Glomerular endothelial cell (primary cell): ENCODE measurements at regions not wholly inside any gene's neighbourhood (a gene's known extent, or its start where the extent isn't known, plus 50 kb on each side); places are given as distances from the start of the nearest gene placed in this dataset.
A peak's percentile ranks its signal among the peaks of the same experiment; 100 is the strongest.

Experiments used
- DNase-seq: peaks from one replicate; pipeline ENCODE4 v3.0.0-alpha.2; 2011; ENCODE audit warnings: low read depth, low spot score; ENCODE audit errors: extremely low read depth

DNA sequence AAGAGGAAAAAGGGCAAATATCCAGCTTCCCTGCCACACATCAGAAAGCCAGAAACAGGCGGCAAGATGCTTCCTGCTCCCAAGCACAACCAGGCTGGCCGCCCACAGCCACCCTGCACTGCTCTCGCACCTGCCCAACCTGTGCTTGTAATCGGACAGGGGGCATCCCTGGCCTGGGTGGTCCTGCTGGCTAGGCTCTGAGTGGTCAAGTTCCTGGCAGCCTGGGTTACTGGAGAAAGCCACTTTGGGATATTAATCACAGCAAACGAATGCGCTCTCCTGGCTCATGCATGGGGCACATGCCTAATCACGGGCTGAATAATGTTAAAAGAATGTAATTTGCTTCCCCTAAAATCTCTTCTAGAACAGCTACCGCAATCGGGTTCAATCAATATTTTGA is 442.4 kb downstream of the MCTP2 start:
- DNase-seq = no peak

GRCh38 chr15:94674296-94674695 is 442.9 kb downstream of the MCTP2 start:
- no peak for DNase-seq

GRCh38 chr15:94677202-94677790 is 445.9 kb downstream of the MCTP2 start:
- DNase-seq = no peak

DNA sequence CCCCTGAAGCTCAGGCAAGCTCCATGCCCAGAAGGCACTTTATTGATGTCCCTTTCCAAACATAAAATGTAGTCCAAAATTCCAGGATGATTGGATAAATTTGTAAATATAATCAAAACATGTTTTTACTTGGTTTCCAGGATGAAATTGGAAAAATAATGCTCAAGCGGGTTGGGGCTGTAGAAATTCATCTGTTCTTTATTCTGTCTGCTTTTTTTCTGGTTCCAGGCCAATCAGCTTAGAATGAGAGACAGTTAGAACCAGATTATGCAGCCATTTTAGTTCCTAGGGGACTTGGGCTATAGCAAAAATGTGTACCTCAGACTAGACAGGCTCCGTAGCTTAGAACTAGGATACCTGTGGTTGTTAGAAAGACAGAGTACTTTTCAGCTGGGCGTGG is 450.8 kb downstream of the MCTP2 start:
- DNase-seq = no peak

DNA sequence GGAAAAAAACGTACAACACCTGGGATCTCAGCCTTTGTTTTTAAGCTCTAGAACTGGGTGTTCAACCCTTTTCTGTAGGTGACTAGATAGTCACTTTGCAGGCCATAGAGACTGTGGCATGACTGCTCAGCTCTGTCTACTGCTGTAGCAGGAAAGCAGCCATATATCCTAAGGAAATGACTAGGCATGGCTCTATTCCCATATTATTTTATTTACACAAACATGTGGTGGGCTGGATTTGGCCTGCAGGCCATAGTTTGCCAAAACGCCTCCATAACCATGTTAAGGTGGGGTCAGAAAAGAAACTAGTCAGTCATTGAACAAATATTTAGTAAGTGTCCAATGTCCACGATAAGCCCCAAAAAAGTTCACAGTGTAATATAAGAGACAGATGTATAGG is 452.5 kb downstream of the MCTP2 start:
- no peak for DNase-seq

- no peak for DNase-seq
Observed at GRCh38 chr15:94691169-94691568, 459.8 kb downstream of the MCTP2 start.

DNA sequence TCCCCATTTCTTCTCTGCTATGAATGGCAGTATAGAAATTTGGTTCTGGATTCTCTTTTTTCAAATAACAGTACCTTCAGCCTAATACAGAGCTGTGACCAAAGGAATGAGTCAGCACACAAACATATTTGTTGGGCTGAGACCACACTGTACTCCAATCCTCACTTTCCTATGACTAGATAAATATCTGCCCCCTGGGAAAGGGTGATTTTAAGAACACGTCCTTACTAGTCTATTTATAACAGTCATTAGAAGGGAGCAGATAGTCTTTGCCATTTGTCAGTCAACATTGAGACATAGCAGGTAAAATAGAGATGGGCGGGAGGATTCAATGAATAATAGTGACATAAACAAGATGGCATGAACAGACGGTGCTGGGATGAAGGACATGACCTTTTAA is 461.3 kb downstream of the MCTP2 start:
- DNase-seq = no peak

DNA sequence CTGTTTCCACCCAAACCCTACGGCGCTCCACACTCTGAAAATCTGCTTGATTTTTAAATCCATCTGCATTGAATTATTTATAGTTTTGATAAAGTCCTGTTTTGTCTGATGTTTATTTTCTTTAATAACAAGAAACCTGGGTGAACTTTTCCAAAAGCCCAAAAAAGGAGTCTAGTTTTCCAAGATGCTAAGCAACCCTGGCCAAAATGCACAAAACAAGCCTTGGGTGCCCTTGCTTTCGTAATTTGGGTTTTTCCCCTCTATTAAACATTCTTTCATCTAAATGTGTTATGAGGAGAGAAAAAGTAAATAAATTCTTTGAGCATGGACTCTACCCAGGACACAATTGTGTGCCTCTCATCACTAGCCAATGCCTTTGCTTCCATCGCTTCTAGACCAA is 468.9 kb downstream of the MCTP2 start:
- DNase-seq = no peak

DNA sequence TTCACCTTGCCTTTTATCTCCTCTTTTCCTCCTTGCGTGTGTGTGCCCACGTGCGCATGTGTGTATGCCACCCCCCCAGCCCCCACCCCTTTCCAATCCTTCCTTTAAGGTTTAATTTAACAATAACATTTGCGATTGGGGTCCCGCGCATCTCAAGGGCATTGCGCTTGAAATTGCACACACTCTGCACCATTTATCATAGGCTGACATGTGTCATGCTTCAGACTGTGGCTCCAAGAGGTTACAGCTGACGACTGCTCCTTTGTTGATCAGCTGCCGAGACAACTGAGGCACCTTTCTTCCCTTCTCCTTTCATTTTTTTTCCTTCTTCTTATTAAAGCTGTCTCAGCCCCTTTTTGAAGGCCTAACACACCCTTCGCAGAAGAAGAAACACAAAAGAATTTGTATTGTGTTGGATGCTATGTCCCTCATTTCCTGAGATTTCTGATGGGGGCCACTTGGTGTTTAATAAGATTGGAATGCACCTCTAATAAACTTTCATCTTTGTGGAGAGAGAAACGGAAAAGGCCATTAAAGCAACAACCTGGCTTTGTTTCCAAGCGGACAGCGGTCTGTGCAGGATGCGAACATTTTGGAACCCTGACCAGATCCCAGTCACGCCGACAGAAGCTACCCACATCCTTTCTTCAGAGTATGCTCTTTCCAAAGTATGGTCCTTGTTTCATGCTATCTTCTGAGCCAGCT is 470.1 kb downstream of the MCTP2 start:
- DNase-seq = no peak

DNA sequence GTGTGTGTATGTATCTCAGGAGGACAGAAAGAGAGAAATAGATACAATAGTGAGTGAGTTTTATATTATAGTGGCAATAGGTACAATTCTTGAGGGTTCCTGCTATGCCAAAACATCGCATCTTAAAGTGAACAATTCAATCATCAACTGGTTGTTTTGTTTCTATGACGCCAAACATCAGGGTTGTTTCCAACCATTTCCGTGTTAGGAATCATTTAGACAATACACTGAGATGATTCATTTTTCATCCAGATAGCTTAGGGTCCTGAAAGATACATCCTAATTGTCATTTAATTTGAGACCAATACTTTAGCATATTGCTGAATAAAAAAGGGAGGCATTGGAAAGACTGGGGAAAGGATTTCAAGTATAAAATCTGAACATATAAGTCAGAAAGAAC is 472.2 kb downstream of the MCTP2 start:
- DNase-seq = peak; percentile 31

GRCh38 chr15:94704421-94704820 is 473.1 kb downstream of the MCTP2 start:
- no peak for DNase-seq

DNA sequence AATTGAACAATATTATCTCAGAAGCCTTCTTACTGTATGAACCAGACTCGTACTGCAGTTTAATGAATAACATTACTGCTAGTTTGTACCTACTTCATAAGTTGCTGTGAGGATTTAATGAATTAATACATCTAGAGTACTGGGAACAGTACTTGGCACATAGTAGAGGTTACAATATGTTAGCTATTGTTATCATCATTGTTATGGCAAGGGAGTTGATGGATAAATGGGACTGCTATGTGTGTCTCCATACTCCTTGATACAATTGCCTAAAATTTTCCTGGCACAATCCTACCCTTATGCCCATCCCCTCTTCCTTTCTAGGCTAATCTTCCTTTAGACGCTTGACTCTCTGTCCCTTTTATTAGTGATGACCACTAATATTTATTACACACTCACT is 473.6 kb downstream of the MCTP2 start:
- no peak for DNase-seq

DNA sequence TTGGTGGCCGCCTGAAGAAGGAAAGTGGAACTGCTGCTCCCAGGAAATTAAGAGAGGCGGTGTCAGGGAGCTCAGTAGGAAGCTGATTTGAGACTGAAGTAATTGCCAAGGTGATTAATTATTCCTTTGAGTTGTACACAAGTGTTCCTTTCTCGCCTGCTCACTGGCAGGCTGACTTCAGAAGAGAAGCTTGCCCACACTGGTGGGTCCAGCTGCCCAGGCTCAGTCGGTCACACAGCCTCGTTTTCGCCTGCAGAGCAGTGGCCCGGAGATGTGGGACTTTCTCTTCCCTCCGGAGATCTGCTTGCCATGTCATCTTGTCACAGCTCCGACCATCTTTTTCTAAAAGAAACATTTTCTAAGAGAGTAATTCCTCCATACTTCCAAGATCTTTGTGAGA is 478.0 kb downstream of the MCTP2 start:
- DNase-seq = no peak

DNA sequence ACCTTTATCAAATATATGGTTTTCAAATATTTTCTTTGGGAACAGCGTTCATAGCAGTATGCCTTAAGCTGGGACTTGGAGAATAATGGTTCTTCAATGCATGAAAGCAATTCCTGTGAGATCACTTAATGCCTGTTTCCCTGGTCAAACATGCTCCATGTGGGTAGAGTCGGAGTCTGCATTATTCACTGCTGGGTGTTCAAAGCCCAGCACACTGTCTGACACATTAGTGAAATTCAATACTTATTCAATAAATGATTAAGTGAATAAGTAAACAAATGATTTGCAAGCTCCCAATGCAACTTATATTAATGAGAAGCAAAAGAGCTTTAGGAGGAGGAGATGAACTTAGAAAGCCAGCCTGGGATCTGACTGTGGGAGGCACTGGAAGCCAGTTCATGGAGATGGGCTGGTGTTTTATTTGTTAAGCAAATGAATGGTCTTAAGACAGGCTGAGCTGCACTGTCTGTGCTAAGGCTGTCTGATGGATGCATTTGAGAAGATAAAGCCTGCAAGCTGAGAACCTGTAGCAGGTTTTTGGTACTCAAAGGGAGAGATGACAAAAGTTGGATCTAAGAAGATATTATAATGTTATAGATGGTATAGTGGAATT is 490.8 kb downstream of the MCTP2 start:
- DNase-seq = no peak

DNA sequence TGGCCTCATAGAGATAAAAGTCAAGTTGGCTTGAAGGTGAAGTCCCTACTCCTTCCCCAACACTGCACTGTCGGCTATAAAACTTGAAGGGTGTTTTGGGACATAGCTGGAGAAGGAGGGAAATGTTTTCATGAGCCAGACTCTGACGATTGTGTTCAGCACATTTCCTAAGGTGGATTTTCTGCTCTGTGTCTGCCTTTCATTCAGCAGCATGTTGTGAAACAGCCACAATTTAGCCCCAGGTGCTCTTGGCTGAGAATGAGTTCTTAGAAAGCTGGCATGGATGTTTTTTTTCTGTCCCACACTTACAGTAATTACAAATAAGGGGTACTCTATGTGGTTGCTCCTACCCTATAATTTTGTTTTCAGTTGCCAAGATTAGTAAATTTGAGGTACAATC is 492.4 kb downstream of the MCTP2 start:
- DNase-seq = no peak

- DNase-seq = no peak
Observed at GRCh38 chr15:94731286-94731685, 499.9 kb downstream of the MCTP2 start.

GRCh38 chr15:94734460-94734859 is 503.1 kb downstream of the MCTP2 start:
- DNase-seq = no peak

- DNase-seq = no peak
Observed at GRCh38 chr15:94736236-94736635, 504.9 kb downstream of the MCTP2 start.

DNA sequence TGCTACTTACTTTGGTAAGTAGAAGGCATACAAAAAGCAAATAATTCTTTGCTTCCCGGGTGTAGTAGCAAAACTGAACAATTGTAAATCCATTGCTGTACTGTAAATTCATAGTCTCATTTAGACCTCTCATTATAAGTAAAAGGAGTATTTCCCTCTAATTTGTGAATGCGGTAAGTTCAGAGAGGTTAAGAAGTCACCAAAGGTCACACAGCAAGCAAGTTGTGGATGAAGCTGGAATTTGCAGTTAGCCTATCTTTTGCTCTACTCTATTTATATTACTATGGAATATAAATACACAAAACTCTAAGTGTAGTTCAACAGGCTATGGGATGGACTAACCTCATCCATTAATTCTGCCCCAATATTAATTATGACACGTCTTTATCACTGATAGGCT is 508.3 kb downstream of the MCTP2 start:
- DNase-seq = no peak

- no peak for DNase-seq
Observed at GRCh38 chr15:94740469-94740868, 509.1 kb downstream of the MCTP2 start.

DNA sequence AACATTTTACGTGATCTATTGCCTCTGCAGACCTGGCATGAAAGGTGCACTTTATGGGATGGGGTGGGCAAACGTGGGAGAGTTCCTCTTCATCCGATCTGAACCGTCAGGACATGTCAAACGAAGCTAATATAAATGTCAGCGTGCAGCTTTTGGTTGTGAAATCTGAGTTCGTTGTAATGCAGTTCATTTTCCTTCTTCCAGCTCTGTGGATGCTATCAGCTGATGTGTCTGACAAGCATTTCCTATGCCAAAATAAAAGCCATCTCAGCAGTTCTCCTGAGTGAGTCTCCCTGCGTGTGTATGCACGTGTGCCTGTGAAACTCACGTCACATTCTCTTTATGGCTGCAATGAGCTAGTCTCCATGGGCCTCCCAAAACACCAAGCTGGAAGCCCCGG is 512.3 kb downstream of the MCTP2 start:
- DNase-seq = no peak

DNA sequence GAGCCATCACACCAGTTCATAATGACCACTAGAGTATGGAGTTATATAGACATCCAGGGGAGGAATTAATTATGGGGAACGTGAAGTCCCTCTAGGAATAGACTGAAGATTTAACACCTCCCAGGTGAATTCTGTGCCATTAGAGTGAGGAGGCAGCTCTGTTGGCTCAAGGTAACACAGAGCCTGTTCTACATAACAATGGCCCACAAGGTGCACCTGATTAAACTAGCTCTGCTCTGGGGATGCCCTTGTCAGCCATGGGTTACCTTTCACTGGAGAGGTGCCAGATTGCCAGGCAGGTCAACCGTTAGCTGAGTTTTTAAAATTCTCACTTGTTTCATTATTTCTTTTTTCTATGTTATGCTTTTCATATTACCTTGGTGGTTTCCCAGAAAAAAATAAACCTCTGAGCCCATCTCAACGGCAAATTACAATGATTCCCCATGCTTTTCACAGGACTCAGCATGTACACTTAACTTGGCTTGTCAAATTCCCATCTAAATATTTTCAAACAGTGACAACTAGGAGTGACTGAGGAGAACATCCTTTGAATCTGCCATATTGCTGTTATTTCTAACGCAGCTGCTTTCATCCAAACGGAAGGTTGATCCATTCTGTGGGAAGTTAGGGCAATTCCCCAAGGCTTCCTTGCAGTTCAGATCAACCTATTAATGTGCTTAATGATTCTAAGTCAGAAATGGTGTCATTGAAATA is 512.9 kb downstream of the MCTP2 start:
- DNase-seq = no peak
